ENCODE measurements at regions not wholly inside any gene's neighbourhood (a gene's known extent, or its start where the extent isn't known, plus 50 kb on each side); places are given as distances from the start of the nearest gene placed in this dataset.

- TF ChIP-seq CTCF (IDR thresholded peaks at IDR 0.05; ENCODE audit: low read depth, low read length) = no peak
- Histone ChIP-seq H3K4me1 (no peaks in the 10 kb centered on the region), H3K9me3 (no peaks in the 10 kb centered on the region), H3K4me3 (ENCODE audit: low read depth, low read length) (no peak overlapping the region), H3K27me3 (no peaks in the 10 kb centered on the region), H3K36me3 (no peaks in the 10 kb centered on the region)
- no peak for DNase-seq
Measured at GRCh38 chr6:147872002-147872401, 363.5 kb downstream of the SAMD5 start.

GRCh38 chr6:147873816-147874215 lies 365.3 kb downstream of the SAMD5 start:
- no peak for TF ChIP-seq CTCF (IDR thresholded peaks at IDR 0.05; ENCODE audit: low read depth, low read length)

GRCh38 chr6:147874322-147874721 lies 365.8 kb downstream of the SAMD5 start:
- Histone ChIP-seq H3K36me3 (no peaks in the 10 kb centered on the region), H3K27me3 (no peaks in the 10 kb centered on the region), H3K9me3 (no peaks in the 10 kb centered on the region), H3K4me1 (no peaks in the 10 kb centered on the region), H3K4me3 (ENCODE audit: low read depth, low read length) (no peak overlapping the region)
- no peak for TF ChIP-seq CTCF (IDR thresholded peaks at IDR 0.05; ENCODE audit: low read depth, low read length)
- no peak for DNase-seq

More at GRCh38 chr6:147873816-147874215, 365.3 kb downstream of the SAMD5 start:
- Histone ChIP-seq H3K36me3 (no peaks in the 10 kb centered on the region), H3K9me3 (no peaks in the 10 kb centered on the region), H3K27me3 (no peaks in the 10 kb centered on the region), H3K4me3 (ENCODE audit: low read depth, low read length) (no peak overlapping the region), H3K4me1 (no peaks in the 10 kb centered on the region)
- DNase-seq = no peak

- Histone ChIP-seq H3K27me3 (no peaks in the 10 kb centered on the region), H3K36me3 (no peaks in the 10 kb centered on the region), H3K9me3 (no peaks in the 10 kb centered on the region), H3K4me3 (ENCODE audit: low read depth, low read length) (no peak overlapping the region), H3K4me1 (no peaks in the 10 kb centered on the region)
- TF ChIP-seq CTCF (IDR thresholded peaks at IDR 0.05; ENCODE audit: low read depth, low read length) = no peak
- no peak for DNase-seq
Measured at GRCh38 chr6:147879031-147879580, 370.6 kb downstream of the SAMD5 start.

GRCh38 chr6:147881432-147881831 lies 372.9 kb downstream of the SAMD5 start:
- no peak for TF ChIP-seq CTCF (IDR thresholded peaks at IDR 0.05; ENCODE audit: low read depth, low read length)
- Histone ChIP-seq H3K36me3 (no peaks in the 10 kb centered on the region), H3K9me3 (no peaks in the 10 kb centered on the region), H3K4me3 (ENCODE audit: low read depth, low read length) (no peak overlapping the region), H3K4me1 (no peaks in the 10 kb centered on the region), H3K27me3 (no peaks in the 10 kb centered on the region)
- no peak for DNase-seq

- Histone ChIP-seq H3K4me3 (ENCODE audit: low read depth, low read length) (no peak overlapping the region), H3K9me3 (no peaks in the 10 kb centered on the region), H3K36me3 (no peaks in the 10 kb centered on the region), H3K27me3 (no peaks in the 10 kb centered on the region), H3K4me1 (no peaks in the 10 kb centered on the region)
- no peak for TF ChIP-seq CTCF (IDR thresholded peaks at IDR 0.05; ENCODE audit: low read depth, low read length)
- DNase-seq = no peak
Measured at GRCh38 chr6:147888374-147888773, 379.9 kb downstream of the SAMD5 start.

Data from BE2C (cell line).